IPS DF 4.7 (cell line): ENCODE measurements at regions not wholly inside any gene's neighbourhood (a gene's known extent, or its start where the extent isn't known, plus 50 kb on each side); places are given as distances from the start of the nearest gene placed in this dataset.

Source experiments
- DNase-seq: peaks from one replicate; pipeline ENCODE4 v3.0.0-alpha.2; 2013; ENCODE audit warnings: low spot score; ENCODE audit errors: extremely low read depth

DNA sequence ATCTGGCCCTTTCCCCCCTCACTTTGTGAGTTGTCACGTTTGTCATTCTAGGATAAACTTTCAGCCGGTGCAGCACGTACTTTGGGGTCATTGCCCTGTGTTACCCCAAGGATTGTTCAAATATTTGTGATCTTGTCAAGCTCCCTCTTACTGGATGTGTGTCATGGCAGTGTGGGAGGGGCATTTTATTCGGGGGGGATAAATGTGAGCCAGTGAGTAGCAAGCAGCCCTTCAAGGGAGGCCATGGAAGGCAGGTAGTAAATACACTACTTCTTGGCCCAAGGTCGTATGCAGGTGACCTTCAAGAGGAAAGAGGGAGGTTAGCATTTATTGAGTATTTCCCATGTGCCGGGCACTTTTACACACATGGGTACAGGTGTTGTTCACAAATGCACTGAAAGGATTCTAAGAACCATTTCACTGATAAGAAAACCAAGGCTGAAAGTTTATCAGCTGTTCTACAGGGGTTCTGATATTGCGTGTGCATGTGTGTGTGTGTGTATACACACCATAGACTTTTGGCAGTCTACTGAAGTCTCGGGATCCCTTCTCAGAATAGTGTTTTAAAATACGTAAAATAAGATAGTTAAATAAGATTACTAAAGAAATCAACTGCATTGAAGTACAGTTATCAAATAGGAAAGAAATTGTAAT, 410.3 kb upstream of the TBX3 start:
- no peak for DNase-seq

- no peak for DNase-seq
These were observed 409.3 kb upstream of the TBX3 start for GRCh38 chr12:115093261-115093660.

DNA sequence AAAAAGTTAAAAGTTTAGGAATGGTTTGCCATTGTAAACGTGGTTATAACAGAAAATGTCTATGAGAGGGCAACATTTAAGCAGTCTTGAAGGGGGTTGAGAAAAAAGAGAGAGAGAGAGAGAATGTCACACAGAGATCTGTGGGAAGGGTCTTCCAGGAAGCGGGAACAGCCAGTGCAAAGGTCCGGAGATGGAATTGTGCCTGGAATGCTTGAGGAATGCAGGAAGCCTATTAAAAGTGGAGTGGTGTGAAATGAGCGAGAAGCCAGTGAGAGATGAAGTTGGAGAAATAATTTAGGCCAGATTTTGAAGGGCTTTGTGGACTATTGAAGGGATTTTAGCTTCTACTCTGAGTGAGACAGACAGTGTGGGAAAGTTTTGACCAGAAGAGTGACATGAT, 406.8 kb upstream of the TBX3 start:
- DNase-seq, result no peak

GRCh38 chr12:115088995-115089841, 405.2 kb upstream of the TBX3 start:
- DNase-seq, result no peak

- DNase-seq, result no peak
These were observed 404.5 kb upstream of the TBX3 start for GRCh38 chr12:115088328-115088994.

DNA sequence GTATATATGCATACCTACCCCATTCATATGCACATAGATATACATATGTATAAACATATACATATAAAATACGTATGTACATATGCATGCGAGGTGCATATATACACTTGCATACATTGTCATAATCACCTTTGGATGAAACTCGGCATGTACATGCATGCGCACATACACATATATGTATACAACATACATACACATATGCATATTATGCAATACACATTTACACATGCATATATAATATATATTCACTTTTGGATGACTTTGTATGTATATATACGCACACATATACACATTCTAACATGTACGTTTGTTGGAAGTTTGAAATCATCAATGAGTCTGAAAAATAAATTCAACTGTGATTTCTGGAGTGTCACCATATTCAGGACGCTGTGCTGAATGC, 401.6 kb upstream of the TBX3 start:
- DNase-seq, result no peak

- no peak for DNase-seq
These were observed 395.8 kb upstream of the TBX3 start for GRCh38 chr12:115079760-115080159.

GRCh38 chr12:115078990-115079389, 395.0 kb upstream of the TBX3 start:
- DNase-seq, result no peak

DNA sequence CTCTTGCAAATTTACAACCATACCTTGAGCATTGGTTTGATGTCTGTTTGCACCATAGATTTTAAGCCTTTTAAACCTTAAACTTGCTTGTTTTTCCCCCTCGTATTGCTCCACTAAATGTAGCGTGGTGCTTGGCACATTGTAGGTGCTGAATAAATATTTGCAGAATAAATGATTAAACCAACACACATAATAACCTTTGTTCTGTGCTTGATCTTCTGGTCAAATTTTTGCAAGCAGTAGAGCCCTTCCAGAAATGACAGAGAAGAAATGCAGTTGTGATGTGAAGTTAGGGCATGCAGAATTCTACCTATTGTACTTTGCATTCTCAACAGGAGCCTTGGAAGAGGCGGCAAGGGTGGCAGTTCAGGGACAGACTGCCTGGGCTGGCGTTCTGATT, 394.4 kb upstream of the TBX3 start:
- no peak for DNase-seq

DNA sequence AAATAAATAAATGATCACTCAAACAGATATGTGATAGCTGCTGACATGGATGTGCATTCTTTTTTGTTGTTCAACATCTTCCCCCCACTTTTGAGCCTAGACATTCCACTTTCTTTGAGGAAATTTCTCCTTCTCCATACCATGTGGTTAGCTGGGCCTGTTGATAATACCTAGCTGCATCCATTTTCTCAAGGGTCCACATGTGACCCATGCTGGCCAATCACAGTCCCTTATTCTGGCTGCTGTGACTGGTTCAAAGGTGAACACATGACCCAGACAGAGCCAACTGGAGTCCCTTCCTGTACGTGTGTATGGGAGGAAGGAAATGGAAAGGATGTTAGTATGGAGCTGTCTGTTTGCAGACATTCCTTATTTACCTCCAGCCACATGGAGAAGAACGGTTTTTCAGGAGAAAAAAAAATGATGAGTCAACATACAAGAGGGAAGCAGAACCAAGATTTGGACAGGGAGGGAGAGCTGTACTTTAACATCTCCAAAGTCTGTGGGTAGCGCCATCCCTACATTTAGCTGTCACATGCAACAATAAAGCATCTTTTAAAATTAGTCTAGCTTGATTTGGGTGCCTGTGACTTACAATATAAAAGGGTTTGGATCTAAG, 391.7 kb upstream of the TBX3 start:
- no peak for DNase-seq

GRCh38 chr12:115074617-115075016, 390.6 kb upstream of the TBX3 start:
- no peak for DNase-seq

GRCh38 chr12:115072712-115073111, 388.7 kb upstream of the TBX3 start:
- DNase-seq, result no peak

DNA sequence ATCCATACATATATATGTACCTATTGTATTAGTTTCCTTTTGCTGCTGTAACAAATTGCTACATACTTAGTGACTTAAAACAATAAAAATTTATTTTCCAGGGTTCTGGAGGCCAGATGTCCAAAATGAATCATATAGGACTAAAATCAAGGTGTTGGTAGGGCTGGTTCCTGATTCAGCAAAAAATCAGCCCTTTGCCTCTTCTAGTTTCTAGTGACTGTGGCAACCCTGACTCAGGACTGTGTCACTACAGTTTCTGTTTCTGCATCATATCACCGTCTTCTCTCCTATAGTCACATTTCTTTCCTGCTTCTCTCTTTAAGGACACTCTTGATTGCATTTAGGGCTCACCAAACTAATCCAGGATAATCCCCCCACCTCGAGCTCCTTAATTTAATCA, 386.3 kb upstream of the TBX3 start:
- DNase-seq, result no peak

GRCh38 chr12:115064296-115064695, 380.3 kb upstream of the TBX3 start:
- no peak for DNase-seq

GRCh38 chr12:115062741-115063140, 378.8 kb upstream of the TBX3 start:
- DNase-seq, result no peak

DNA sequence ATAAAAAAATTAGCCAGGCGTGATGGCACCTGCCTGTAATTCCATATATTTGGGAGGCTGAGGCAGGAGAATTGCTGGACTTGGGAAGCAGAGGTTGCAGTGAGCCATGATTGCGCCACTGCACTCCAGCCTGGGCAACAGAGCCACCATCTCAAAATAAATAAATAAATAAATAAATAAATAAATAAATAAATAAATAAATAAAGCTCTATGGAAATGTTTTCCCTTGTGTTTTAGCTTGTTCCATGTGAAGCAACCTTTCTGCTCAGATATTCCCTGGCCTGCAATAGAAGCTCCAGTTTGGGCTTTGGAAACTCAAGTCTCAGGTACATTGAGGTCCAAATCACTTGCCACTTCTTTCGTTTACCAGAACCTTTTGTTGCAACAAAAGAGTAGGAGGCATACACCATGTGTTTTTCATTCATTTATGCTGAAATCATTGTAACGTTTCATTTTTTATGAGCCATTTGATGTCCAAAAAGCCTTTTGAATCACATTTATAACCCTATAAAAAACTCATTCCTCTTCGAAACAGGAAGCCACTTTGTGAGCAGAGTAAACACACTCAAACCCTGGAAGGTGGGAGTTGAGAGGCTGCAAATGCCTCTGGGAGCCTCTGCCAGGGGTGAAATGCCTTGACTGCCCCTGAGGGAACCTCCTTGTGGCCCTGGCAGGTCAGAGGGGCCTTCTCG, 376.6 kb upstream of the TBX3 start:
- no peak for DNase-seq

- no peak for DNase-seq
These were observed 373.5 kb upstream of the TBX3 start for GRCh38 chr12:115057445-115057844.

DNA sequence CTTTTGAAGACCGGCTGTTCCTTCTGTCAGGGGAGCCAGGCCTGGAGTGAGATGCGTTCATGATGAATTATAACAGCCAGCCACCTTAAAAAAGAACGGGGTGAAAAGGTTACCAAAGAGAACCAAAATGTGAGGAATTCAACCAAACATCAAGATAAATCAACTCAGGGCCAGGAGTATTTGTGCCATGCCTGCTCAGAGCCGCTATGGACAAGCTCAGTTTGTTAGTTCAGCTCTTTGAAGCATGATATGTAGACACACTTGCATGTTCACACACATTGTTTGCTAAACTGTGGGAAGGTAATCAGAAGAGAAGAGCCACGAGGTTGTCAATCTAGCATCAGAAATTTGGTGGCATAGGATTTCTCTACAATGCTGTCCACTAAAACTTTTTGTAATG, 367.4 kb upstream of the TBX3 start:
- no peak for DNase-seq

- no peak for DNase-seq
These were observed 365.6 kb upstream of the TBX3 start for GRCh38 chr12:115049614-115050013.

GRCh38 chr12:115046805-115047204, 362.8 kb upstream of the TBX3 start:
- no peak for DNase-seq

GRCh38 chr12:115044073-115044472, 360.1 kb upstream of the TBX3 start:
- no peak for DNase-seq
